ENCODE measurements at regions not wholly inside any gene's neighbourhood (a gene's known extent, or its start where the extent isn't known, plus 50 kb on each side); places are given as distances from the start of the nearest gene placed in this dataset.

DNA sequence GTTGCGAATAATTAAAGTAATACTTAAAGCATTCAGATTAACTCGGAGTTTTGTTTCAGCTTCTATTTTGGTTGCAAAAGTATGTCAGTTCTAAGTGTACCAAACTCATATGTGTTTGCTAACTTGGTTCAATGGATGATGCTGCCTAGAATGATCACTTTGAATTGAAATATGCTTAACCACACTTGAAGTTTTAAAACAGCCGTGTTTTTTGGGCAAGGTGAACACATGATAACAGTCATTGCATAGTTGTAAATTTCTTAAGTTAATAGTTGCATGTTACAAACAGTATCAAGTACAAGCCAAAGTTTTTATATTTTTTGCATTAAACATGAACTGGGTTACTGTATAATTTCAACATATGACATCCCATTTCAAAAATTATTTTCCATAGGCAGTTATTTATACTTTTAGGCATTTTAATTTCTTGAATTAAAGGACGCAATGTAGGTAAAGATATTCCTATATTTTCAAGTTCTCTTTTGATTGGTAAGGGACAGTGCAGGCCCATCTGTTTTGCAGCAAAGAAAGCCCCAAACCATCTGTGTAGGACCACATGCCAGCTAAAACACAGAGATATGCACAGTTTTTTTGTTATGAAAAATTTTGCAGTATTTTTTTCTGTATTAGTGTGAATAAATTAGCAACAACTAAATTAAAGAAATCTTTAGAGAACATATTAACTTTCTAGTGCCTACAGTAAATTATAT, 575.5 kb downstream of the PRKD1 start:
- intact Hi-C loops (cut with DNase I): no loop called here
- no peak overlapping the region for H3K4me3 ChIP-seq
- DNase-seq (ENCODE audit: extremely low spot score): no peak
- TF ChIP-seq, protein P1, sequence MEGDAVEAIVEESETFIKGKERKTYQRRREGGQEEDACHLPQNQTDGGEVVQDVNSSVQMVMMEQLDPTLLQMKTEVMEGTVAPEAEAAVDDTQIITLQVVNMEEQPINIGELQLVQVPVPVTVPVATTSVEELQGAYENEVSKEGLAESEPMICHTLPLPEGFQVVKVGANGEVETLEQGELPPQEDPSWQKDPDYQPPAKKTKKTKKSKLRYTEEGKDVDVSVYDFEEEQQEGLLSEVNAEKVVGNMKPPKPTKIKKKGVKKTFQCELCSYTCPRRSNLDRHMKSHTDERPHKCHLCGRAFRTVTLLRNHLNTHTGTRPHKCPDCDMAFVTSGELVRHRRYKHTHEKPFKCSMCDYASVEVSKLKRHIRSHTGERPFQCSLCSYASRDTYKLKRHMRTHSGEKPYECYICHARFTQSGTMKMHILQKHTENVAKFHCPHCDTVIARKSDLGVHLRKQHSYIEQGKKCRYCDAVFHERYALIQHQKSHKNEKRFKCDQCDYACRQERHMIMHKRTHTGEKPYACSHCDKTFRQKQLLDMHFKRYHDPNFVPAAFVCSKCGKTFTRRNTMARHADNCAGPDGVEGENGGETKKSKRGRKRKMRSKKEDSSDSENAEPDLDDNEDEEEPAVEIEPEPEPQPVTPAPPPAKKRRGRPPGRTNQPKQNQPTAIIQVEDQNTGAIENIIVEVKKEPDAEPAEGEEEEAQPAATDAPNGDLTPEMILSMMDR (IDR thresholded peaks at IDR 0.05): no peak
- TF ChIP-seq EP300 (IDR thresholded peaks at IDR 0.05): no peak
- TF ChIP-seq POLR2AphosphoS5 (IDR thresholded peaks at IDR 0.05): no peak
- TF ChIP-seq POLR2A (IDR thresholded peaks at IDR 0.05; ENCODE audit: low read depth): no peak
- H3K9me3 ChIP-seq: no peaks in the 10 kb centered on the region
- no peaks in the 10 kb centered on the region for H3K27me3 ChIP-seq
- no peaks in the 10 kb centered on the region for H3K36me3 ChIP-seq
- WGBS: 84% methylated on average over 4 of the region's 4 CpGs
- H3K4me1 ChIP-seq: no peaks in the 10 kb centered on the region
- no peak overlapping the region for H3K27ac ChIP-seq (replicated peaks in 1 of 4)

DNA sequence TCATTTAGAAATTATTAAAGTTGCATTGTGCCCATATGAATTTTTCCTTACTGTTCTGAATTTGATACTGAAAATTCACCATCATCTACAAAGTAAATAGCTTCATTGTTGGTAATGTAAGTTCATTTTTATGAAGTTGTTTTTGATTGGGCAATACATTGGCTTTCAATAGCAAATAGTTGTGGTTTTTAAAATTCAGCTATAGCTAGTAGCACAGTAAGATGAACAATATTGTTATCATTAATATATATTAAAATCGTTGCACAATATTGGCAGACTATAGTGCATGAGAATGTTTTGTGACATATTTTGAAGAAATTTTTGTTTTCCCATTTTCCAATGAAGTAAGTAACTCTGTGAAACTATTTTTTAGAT, 575.0 kb downstream of the PRKD1 start:
- WGBS: 73% methylated on average over 1 of the region's 1 CpG
- TF ChIP-seq POLR2AphosphoS5 (IDR thresholded peaks at IDR 0.05) (no peak), EP300 (IDR thresholded peaks at IDR 0.05) (no peak), POLR2A (IDR thresholded peaks at IDR 0.05; ENCODE audit: low read depth) (no peak)
- TF ChIP-seq, protein P1 (IDR thresholded peaks at IDR 0.05): no peak
- intact Hi-C loops (cut with DNase I): no loop called here

DNA sequence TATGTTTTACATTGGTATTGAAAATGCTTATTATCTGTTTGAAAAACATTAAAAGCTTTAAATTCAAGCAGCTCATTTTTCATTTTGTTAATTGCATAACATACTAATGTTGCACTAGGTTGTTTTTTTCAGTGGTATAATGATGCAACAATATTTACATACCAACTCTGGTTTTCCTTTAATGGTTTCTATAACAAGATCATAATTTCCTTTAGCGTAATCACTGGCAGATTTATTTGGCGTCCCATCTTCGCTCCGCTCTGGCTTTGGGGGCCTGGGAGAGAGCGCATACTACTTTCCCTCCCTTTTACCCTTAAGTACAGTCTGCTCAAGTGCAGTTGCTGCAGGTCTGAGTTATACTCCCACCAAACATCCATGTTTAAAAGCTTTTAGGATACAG, 574.1 kb downstream of the PRKD1 start:
- intact Hi-C loops (cut with DNase I): no loop called here
- no peak for TF ChIP-seq EP300 (IDR thresholded peaks at IDR 0.05)
- TF ChIP-seq, protein P1 (IDR thresholded peaks at IDR 0.05): no peak
- no peak for TF ChIP-seq POLR2A (IDR thresholded peaks at IDR 0.05; ENCODE audit: low read depth)
- no peak for TF ChIP-seq POLR2AphosphoS5 (IDR thresholded peaks at IDR 0.05)
- H3K4me3 ChIP-seq: no peak overlapping the region
- H3K9me3 ChIP-seq: no peaks in the 10 kb centered on the region
- DNase-seq (ENCODE audit: extremely low spot score): no peak
- no peaks in the 10 kb centered on the region for H3K4me1 ChIP-seq
- no peaks in the 10 kb centered on the region for H3K36me3 ChIP-seq
- H3K27ac ChIP-seq (replicated peaks in 1 of 4): no peak overlapping the region
- no peaks in the 10 kb centered on the region for H3K27me3 ChIP-seq
- 98% methylated on average over 5 of the region's 5 CpGs for WGBS

More for the DNA sequence above, 575.0 kb downstream of the PRKD1 start:
- H3K4me1 ChIP-seq: no peaks in the 10 kb centered on the region
- H3K27ac ChIP-seq (replicated peaks in 1 of 4): no peak overlapping the region
- H3K36me3 ChIP-seq: no peaks in the 10 kb centered on the region
- no peak overlapping the region for H3K4me3 ChIP-seq
- no peaks in the 10 kb centered on the region for H3K9me3 ChIP-seq
- no peak for DNase-seq (ENCODE audit: extremely low spot score)
- no peaks in the 10 kb centered on the region for H3K27me3 ChIP-seq

DNA sequence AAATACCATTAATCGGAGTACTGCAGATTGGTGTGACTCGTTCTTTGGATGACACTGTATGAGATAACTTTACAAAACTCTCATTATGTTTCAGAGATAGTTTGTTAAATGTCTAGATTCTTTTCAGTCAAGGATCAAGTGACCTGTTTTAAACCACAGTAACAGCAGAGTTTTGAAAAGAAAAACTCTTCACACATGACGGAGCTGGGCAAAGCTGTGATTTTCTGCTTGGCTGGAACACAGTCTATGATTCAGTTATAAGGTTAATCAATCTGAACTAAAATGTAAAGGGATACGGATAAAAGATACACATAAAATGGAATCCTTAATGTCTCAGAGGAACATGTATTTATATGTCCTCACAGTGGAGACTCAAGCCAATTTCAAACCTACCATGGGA, 573.2 kb downstream of the PRKD1 start:
- TF ChIP-seq POLR2A (IDR thresholded peaks at IDR 0.05; ENCODE audit: low read depth) (no peak), POLR2AphosphoS5 (IDR thresholded peaks at IDR 0.05) (no peak), EP300 (IDR thresholded peaks at IDR 0.05) (no peak)
- TF ChIP-seq, protein P1 (IDR thresholded peaks at IDR 0.05): no peak
- Histone ChIP-seq H3K27ac (replicated peaks in 1 of 4) (no peak overlapping the region), H3K9me3 (no peaks in the 10 kb centered on the region), H3K27me3 (no peaks in the 10 kb centered on the region), H3K4me1 (no peaks in the 10 kb centered on the region), H3K36me3 (no peaks in the 10 kb centered on the region), H3K4me3 (no peak overlapping the region)
- intact Hi-C loops (cut with DNase I): no loop called here
- no peak for DNase-seq (ENCODE audit: extremely low spot score)
- WGBS: 70% methylated on average over 4 of the region's 4 CpGs

DNA sequence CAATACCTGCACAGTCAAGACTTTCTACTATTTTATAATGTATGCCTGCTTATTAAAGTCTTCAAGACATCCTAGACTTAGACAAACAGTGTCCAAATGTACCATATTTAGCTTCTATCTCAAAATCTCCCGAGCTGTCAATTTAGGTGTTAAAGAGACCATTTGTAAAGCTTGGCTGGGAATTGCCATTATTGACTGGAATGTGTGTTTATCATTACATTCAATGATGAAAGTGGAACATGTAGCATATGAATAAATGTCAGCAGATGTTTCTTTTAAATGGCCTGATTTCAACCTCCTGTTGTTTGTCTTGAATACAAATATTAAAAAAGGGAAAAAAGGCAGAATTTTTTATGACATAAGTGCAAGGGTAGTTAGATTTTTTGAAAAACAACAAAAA, 572.3 kb downstream of the PRKD1 start:
- Histone ChIP-seq H3K4me3 (no peak overlapping the region), H3K36me3 (no peaks in the 10 kb centered on the region), H3K9me3 (no peaks in the 10 kb centered on the region), H3K27ac (replicated peaks in 1 of 4) (no peak overlapping the region), H3K4me1 (no peaks in the 10 kb centered on the region), H3K27me3 (no peaks in the 10 kb centered on the region)
- 62% methylated on average over 1 of the region's 1 CpG for WGBS
- DNase-seq (ENCODE audit: extremely low spot score): no peak
- no peak for TF ChIP-seq POLR2AphosphoS5 (IDR thresholded peaks at IDR 0.05)
- TF ChIP-seq EP300 (IDR thresholded peaks at IDR 0.05): no peak
- no peak for TF ChIP-seq POLR2A (IDR thresholded peaks at IDR 0.05; ENCODE audit: low read depth)
- TF ChIP-seq, protein P1 (IDR thresholded peaks at IDR 0.05): no peak
- intact Hi-C loops (cut with DNase I): no loop called here
